ENCODE measurements at regions not wholly inside any gene's neighbourhood (a gene's known extent, or its start where the extent isn't known, plus 50 kb on each side); places are given as distances from the start of the nearest gene placed in this dataset.

DNA sequence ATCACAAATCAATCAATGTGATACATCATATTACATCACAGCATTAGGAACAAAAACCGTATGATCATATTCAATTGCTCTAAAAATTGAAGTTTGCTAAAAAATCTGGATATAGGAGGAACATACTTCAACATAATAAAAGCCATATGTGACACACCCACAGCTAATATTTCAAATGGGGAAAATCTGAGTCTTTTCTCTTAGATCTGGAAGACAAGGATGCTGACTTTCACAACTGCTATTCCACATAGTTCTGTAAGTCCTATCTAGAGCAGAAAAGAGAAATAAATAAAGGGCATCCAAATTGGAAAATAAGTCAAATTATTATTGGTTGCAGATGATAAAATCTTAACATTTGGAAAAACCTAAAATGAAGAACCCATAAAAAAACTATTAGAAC is 256.8 kb upstream of the SGO1 start:
- TF ChIP-seq, protein P1, sequence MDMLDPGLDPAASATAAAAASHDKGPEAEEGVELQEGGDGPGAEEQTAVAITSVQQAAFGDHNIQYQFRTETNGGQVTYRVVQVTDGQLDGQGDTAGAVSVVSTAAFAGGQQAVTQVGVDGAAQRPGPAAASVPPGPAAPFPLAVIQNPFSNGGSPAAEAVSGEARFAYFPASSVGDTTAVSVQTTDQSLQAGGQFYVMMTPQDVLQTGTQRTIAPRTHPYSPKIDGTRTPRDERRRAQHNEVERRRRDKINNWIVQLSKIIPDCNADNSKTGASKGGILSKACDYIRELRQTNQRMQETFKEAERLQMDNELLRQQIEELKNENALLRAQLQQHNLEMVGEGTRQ (IDR thresholded peaks at IDR 0.05; ENCODE audit: low read depth, low read length), result no peak
- TF ChIP-seq, protein P2, sequence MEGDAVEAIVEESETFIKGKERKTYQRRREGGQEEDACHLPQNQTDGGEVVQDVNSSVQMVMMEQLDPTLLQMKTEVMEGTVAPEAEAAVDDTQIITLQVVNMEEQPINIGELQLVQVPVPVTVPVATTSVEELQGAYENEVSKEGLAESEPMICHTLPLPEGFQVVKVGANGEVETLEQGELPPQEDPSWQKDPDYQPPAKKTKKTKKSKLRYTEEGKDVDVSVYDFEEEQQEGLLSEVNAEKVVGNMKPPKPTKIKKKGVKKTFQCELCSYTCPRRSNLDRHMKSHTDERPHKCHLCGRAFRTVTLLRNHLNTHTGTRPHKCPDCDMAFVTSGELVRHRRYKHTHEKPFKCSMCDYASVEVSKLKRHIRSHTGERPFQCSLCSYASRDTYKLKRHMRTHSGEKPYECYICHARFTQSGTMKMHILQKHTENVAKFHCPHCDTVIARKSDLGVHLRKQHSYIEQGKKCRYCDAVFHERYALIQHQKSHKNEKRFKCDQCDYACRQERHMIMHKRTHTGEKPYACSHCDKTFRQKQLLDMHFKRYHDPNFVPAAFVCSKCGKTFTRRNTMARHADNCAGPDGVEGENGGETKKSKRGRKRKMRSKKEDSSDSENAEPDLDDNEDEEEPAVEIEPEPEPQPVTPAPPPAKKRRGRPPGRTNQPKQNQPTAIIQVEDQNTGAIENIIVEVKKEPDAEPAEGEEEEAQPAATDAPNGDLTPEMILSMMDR (conservative IDR thresholded peaks at IDR 0.05; ENCODE audit: low read depth, low read length), result no peak
- TF ChIP-seq RAD21 (IDR thresholded peaks at IDR 0.05; ENCODE audit: low read length), result no peak
